ENCODE measurements at regions not wholly inside any gene's neighbourhood (a gene's known extent, or its start where the extent isn't known, plus 50 kb on each side); places are given as distances from the start of the nearest gene placed in this dataset.

DNA sequence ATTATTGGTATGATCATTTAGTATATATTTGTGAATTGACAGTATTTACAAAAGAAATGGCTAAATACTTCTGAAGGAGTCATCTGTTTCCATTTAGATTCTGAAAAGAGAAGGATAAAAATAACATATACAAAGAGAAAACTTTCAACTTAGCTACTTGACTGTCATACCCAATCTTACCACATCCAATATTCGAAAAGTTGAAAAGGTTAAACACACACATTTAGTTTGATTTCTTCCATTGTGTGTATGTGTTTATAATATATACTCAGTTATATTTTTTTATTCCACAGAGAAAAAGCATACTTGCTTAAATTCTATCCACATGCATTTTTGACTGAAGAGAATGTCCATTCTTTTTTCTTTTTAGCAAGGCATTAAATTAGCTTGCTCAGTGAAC, 470.7 kb downstream of the TFEC start:
- TF ChIP-seq, protein P1, sequence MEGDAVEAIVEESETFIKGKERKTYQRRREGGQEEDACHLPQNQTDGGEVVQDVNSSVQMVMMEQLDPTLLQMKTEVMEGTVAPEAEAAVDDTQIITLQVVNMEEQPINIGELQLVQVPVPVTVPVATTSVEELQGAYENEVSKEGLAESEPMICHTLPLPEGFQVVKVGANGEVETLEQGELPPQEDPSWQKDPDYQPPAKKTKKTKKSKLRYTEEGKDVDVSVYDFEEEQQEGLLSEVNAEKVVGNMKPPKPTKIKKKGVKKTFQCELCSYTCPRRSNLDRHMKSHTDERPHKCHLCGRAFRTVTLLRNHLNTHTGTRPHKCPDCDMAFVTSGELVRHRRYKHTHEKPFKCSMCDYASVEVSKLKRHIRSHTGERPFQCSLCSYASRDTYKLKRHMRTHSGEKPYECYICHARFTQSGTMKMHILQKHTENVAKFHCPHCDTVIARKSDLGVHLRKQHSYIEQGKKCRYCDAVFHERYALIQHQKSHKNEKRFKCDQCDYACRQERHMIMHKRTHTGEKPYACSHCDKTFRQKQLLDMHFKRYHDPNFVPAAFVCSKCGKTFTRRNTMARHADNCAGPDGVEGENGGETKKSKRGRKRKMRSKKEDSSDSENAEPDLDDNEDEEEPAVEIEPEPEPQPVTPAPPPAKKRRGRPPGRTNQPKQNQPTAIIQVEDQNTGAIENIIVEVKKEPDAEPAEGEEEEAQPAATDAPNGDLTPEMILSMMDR (IDR thresholded peaks at IDR 0.05; ENCODE audit: control extremely low read depth in 1 of 3, insufficient read depth in 1 of 3, low read depth in 1 of 3, low read length in 3 of 3) = no peak
- TF ChIP-seq, protein P2, sequence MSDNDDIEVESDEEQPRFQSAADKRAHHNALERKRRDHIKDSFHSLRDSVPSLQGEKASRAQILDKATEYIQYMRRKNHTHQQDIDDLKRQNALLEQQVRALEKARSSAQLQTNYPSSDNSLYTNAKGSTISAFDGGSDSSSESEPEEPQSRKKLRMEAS (IDR thresholded peaks at IDR 0.05) = no peak
- TF ChIP-seq SP1 (IDR thresholded peaks at IDR 0.05; ENCODE audit: low read depth, low read length) = no peak
- no peak for TF ChIP-seq POLR2AphosphoS5 (IDR thresholded peaks at IDR 0.05; ENCODE audit: low read depth, low read length)
- no peak for TF ChIP-seq TCF12 (IDR thresholded peaks at IDR 0.05; ENCODE audit: low read depth, low read length)
- no peak for TF ChIP-seq SP2 (IDR thresholded peaks at IDR 0.05; ENCODE audit: low read length)
- TF ChIP-seq EZH2 (IDR thresholded peaks at IDR 0.05; ENCODE audit: low read depth, low read length, severe bottlenecking) = no peak
- TF ChIP-seq TAF1 (IDR thresholded peaks at IDR 0.05; ENCODE audit: low read depth, low read length) = no peak
- TF ChIP-seq CBX8 (IDR thresholded peaks at IDR 0.05; ENCODE audit: borderline replicate concordance, low read depth, low read length) = no peak
